NCI-H2196 treated with DMSO at 0.1 percent for 48 hours (cell line): ENCODE measurements at regions not wholly inside any gene's neighbourhood (a gene's known extent, or its start where the extent isn't known, plus 50 kb on each side); places are given as distances from the start of the nearest gene placed in this dataset.

ENCODE experiments used
- DNase-seq: peaks from one replicate; lab custom pipeline; 2025; ENCODE audit not compliant: unreplicated experiment; lab: John Stamatoyannopoulos, UW

GRCh38 chr9:89791754-89792153, 186.9 kb downstream of the GADD45G start:
- DNase-seq: no peak

- DNase-seq: no peak
Measured at GRCh38 chr9:89792189-89793123, 187.6 kb downstream of the GADD45G start.

GRCh38 chr9:89793124-89793495, 188.3 kb downstream of the GADD45G start:
- DNase-seq: no peak

GRCh38 chr9:89793551-89793950, 188.7 kb downstream of the GADD45G start:
- DNase-seq: no peak

GRCh38 chr9:89794918-89795317, 190.1 kb downstream of the GADD45G start:
- DNase-seq: no peak

- no peak for DNase-seq
Measured at GRCh38 chr9:89795538-89796195, 190.9 kb downstream of the GADD45G start.

GRCh38 chr9:89796606-89797005, 191.8 kb downstream of the GADD45G start:
- no peak for DNase-seq

- no peak for DNase-seq
Measured at GRCh38 chr9:89797255-89797654, 192.4 kb downstream of the GADD45G start.

GRCh38 chr9:89797937-89798455, 193.2 kb downstream of the GADD45G start:
- peak; percentile 51 for DNase-seq

GRCh38 chr9:89798547-89799120, 193.8 kb downstream of the GADD45G start:
- no peak for DNase-seq

GRCh38 chr9:89799221-89799620, 194.4 kb downstream of the GADD45G start:
- no peak for DNase-seq

GRCh38 chr9:89799766-89800165, 195.0 kb downstream of the GADD45G start:
- no peak for DNase-seq

- DNase-seq: no peak
Measured at GRCh38 chr9:89801341-89801740, 196.5 kb downstream of the GADD45G start.

- no peak for DNase-seq
Measured at GRCh38 chr9:89801742-89802670, 197.2 kb downstream of the GADD45G start.

- DNase-seq: no peak
Measured at GRCh38 chr9:89802781-89803355, 198.1 kb downstream of the GADD45G start.

- no peak for DNase-seq
Measured at GRCh38 chr9:89803403-89803802, 198.6 kb downstream of the GADD45G start.

- no peak for DNase-seq
Measured at GRCh38 chr9:89804766-89805531, 200.1 kb downstream of the GADD45G start.

- DNase-seq: no peak
Measured at GRCh38 chr9:89805571-89806292, 200.9 kb downstream of the GADD45G start.
